H1 (cell line): ENCODE measurements at regions not wholly inside any gene's neighbourhood (a gene's known extent, or its start where the extent isn't known, plus 50 kb on each side); places are given as distances from the start of the nearest gene placed in this dataset.

Source experiments
- CHD7 ChIP-seq: fragments of 300-600 bp; sonication (generic); IDR thresholded peaks from 2 replicates; pipeline ENCODE4 v1.7.1; 2012; ENCODE audit warnings: low read length, moderate library complexity, mild to moderate bottlenecking, inconsistent platforms; ENCODE audit not compliant: insufficient replicate concordance
- KDM5A ChIP-seq: fragments of 200-600 bp; IDR thresholded peaks from 2 replicates; pipeline ENCODE4 v1.7.1; 2012; ENCODE audit warnings: mild to moderate bottlenecking, low read length, inconsistent platforms, mixed read lengths
- PHF8 ChIP-seq: fragments of 200-600 bp; sonication (generic); conservative IDR thresholded peaks from 2 replicates; pipeline ENCODE4 v1.7.1; 2012; ENCODE audit warnings: low read depth, mild to moderate bottlenecking, inconsistent platforms, low read length, moderate library complexity

DNA sequence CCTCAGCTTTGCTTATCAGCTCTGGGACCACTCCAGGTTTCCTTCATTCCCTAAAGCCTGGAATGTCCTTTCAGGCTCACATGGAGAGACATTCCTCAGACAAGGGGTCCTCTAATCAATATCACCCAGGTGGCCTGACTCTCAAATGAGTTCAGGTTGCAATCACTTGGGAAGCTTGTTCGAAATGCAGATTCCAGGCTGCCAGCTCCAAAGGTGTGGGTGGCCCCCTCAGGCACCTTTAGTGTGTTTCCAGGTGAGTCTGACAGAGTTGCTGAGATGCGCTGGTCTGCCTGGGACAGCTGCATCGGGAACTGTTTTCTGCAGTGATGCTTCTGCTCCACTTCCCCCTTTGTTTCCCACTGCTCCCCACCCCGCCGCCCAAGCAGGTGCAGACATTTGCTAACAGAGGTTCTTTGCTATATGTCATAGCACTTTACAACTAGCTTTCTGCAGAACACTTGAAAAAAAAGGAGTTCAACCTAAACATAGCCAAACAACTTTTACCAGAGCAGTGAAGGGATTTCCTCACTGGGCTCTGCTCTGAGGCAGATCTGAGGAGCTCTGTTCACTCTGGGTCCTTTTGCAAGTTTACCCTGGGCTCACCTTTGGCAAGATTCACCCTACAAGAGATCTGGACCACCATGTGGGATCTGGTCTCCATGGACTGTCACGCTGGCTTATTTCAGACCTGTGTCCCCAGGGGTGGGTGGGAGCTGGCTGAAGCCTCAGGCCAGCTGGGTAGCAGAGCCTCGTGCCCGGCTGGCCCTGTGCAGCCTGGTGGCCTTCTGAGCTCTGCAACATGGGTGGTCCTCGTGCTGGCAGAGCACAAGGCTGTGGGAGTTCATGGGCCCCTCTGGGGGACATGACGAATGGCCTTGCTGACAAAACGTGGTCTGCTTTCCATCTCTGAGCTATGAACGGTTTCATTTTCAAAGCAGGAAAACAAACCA lies 539.6 kb downstream of the CCDC171 start (continued):
- TF ChIP-seq CHD7 (no peak), PHF8 (no peak), KDM5A (no peak)
